ENCODE measurements at regions not wholly inside any gene's neighbourhood (a gene's known extent, or its start where the extent isn't known, plus 50 kb on each side); places are given as distances from the start of the nearest gene placed in this dataset.
"Not testable (repeated sequence)": the region's sequence is repeated elsewhere in the genome, so short reads cannot be mapped to it uniquely, and the experiment has no call there.

GRCh38 chr5:112574536-112574935 lies 155.5 kb upstream of the EPB41L4A start:
- no peak for DNase-seq

- DNase-seq: no peak
These were observed 157.3 kb upstream of the EPB41L4A start for GRCh38 chr5:112576298-112576925.

GRCh38 chr5:112579599-112580170 lies 158.0 kb upstream of the APC start:
- DNase-seq: no peak

GRCh38 chr5:112581811-112582320 lies 155.8 kb upstream of the APC start:
- no peak for DNase-seq

- DNase-seq: no peak
These were observed 154.5 kb upstream of the APC start for GRCh38 chr5:112583166-112583565.

- no peak for DNase-seq
These were observed 152.9 kb upstream of the APC start for GRCh38 chr5:112584781-112585180.

- DNase-seq: no peak
These were observed 151.1 kb upstream of the APC start for GRCh38 chr5:112586596-112587062.

- DNase-seq: not testable (repeated sequence)
These were observed 146.8 kb upstream of the APC start for GRCh38 chr5:112590858-112591257.

- peak; percentile 4 for DNase-seq
These were observed 143.4 kb upstream of the APC start for GRCh38 chr5:112594095-112594850.

GRCh38 chr5:112594941-112595340 lies 142.7 kb upstream of the APC start:
- no peak for DNase-seq

- DNase-seq: no peak
These were observed 139.9 kb upstream of the APC start for GRCh38 chr5:112597831-112598230.

GRCh38 chr5:112600510-112600909 lies 137.2 kb upstream of the APC start:
- not testable (repeated sequence) for DNase-seq

- no peak for DNase-seq
These were observed 132.7 kb upstream of the APC start for GRCh38 chr5:112604732-112605630.

- no peak for DNase-seq
These were observed 128.7 kb upstream of the APC start for GRCh38 chr5:112608975-112609374.

GRCh38 chr5:112612663-112613062 lies 125.0 kb upstream of the APC start:
- DNase-seq: no peak

GRCh38 chr5:112614285-112614684 lies 123.4 kb upstream of the APC start:
- DNase-seq: no peak

GRCh38 chr5:112614986-112615385 lies 122.7 kb upstream of the APC start:
- no peak for DNase-seq

- peak; percentile 6 for DNase-seq
These were observed 120.7 kb upstream of the APC start for GRCh38 chr5:112616812-112617547.

- DNase-seq: no peak
These were observed 112.4 kb upstream of the APC start for GRCh38 chr5:112625246-112625645.

GRCh38 chr5:112625689-112626438 lies 111.8 kb upstream of the APC start:
- no peak for DNase-seq

GRCh38 chr5:112626715-112627114 lies 111.0 kb upstream of the APC start:
- DNase-seq: no peak

Measured in NCI-H2081 treated with DMSO at 0.1 percent for 48 hours (cell line).